GM19351 (cell line): ENCODE measurements at regions not wholly inside any gene's neighbourhood (a gene's known extent, or its start where the extent isn't known, plus 50 kb on each side); places are given as distances from the start of the nearest gene placed in this dataset.
"Not testable (repeated sequence)": the region's sequence is repeated elsewhere in the genome, so short reads cannot be mapped to it uniquely, and the experiment has no call there.

Experiments used
- ATAC-seq: cut with Tn5 transposase; IDR thresholded peaks from one replicate; pipeline ENCODE4 v1.9.1; 2021; ENCODE audit warnings: mild to moderate bottlenecking, moderate library complexity; ENCODE audit not compliant: unreplicated experiment

DNA sequence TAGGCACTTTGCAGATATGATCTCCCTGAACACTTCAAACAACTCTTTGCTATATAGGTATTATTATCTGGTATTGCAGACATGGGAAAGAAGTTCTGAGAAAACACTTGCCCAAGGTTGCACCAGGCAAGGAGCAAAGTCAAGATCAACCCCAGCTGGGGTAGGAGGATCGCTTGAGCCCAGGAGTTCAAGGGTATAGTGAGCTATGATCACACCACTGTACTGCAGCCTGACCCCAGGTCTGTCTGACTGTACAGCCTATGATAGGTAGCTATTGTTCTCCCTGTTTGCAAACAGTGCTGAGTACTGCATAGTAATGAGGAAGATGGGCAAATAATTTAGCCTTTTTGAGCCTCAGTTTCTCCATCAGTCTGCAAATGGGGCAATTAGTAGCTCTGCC lies 60.5 kb upstream of the GRK3 start:
- ATAC-seq: not testable (repeated sequence)

DNA sequence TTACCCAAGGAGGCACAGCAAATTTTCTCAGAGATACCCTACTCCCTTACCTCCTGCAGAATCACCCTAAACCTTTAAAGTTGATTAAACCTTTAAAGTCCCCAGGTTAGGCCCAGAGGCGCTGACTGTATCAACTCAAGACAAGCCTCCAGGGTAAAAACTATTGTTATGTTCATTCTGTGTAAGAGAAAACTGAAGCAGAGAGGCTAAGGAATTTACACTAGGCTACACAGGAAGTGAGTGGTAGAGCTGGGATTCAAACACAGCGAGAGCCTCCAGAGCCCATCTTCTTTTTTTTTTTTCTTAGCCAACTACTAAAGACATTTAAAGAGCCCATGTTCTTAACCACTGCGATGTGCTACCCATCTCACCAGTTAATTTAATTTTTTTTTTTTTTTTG lies 56.3 kb upstream of the GRK3 start:
- ATAC-seq: no peak

DNA sequence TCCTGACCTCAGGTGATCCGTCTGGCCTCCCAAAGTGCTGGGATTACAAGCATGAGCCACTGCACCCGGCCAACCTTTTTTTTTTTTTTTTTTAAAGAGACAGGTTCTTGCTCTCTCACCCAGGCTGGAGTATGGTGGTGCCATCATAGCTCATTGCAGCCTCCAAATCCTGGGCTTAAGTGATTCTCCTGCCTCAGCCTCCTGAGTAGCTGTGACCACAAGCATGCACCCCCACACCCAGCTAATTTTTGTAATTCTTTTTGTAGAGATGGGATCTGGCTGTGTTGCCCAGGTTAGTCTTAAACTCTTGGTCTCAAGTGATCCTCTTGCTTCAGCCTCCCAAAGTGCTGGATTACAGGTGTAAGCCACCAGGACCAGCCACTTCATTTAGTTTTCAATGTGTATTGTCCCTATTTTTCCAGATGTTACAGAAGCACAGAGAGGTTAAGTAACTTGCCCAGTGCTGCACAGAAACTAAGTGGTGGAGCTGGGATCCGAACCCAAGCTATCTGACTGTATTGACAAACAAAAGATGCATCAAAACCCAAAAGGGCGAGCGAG lies 55.6 kb upstream of the GRK3 start:
- no peak for ATAC-seq

DNA sequence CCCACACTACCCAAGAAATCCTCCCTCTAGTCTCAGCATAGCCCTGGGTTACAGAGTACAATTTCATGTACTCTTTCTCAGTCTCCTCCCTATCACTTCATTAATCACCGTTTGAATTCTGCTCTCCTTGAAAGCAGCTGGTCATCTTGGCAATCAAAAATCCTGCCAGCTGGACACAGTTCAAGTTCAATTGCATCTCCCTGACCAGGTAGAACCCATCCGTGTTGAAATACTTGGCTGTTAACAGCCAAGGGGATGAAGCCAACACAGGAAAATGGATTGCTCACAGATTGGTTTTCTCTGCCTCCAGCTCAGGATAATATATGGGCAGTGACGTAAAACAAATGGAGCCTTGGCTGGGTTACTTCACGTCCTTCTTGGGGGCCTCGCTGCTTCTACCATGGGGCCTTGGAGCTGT lies 55.1 kb upstream of the GRK3 start:
- no peak for ATAC-seq

DNA sequence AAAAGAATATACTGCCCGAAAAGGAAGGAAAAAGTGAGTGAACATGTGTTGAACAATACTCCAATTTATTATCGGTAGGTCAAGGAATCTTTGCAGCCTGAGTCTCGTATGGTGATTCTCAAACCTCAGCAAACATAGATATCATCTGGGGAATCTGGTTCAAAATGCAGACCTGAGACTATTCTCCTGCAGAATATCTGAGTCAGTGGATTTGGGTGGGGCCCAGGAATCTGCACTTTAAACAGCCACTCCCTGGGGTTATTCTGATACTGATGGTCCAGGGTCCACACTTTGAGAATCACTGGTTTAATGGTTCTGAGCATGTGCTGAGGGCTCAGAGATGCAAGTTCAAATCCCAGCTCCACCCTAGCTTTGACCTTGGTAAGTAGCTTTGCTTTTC lies 53.6 kb upstream of the GRK3 start:
- ATAC-seq: no peak

DNA sequence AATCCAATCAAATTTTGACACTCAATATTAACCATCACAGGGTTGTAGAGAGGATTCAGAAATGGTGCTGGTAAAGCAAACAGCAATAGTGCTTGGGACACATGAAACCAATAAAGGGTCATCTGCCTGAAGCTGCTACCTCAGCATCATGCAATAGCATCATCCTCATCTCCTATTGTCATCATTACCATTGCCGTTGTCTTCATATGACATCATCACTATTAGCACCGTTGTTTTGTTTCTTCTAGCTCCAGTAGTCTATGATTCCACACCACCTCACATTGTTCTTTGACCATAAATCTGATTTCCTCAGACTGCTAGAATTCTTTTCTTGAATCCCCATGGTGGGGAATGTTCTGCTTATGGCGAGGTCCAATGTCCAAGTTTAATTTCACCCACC lies 52.8 kb upstream of the GRK3 start:
- ATAC-seq: no peak

DNA sequence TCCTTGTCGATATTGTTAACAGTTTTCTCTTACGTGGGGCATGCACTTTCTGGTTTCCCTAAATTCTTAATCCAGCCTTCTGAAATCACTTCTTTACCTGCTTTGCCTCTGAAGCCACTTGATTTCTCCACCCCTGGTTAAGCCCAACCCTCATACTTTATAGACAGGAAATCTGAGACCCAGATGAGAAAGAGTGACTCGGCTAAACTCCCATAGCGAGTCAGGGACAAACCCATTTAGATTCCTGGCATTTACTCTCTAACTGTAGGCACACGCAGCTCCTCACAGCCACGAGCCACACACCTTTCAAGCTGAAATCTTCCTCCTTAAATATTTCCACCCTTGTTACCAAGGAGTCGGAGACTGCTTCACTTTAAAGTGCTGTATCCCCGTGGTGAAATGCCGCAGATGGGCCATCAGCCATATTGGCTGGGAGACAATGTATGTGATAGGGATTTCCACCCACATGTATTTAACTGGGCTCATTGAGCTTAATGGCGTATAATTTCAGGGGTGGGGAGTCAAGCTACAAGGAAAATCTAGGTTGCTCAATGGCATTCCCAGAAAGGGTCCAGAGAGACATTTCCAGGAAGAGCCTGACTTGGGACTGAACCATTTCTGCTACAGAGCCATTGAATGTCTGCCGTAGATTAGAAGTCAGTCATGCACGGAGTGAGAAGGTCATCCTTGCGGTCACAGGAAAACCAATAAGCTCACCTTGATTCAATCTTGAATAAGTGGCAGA lies 49.9 kb upstream of the GRK3 start:
- no peak for ATAC-seq
